HG02759 (cell line): ENCODE measurements at regions not wholly inside any gene's neighbourhood (a gene's known extent, or its start where the extent isn't known, plus 50 kb on each side); places are given as distances from the start of the nearest gene placed in this dataset.

ENCODE experiments used
- ATAC-seq: cut with Tn5 transposase; IDR thresholded peaks from one replicate; pipeline ENCODE4 v1.9.1; 2021; ENCODE audit warnings: mild to moderate bottlenecking, moderate library complexity; ENCODE audit not compliant: unreplicated experiment

- ATAC-seq, result no peak
Observed at GRCh38 chr12:42660968-42661937, 71.7 kb upstream of the PRICKLE1 start.

- ATAC-seq, result no peak
Observed at GRCh38 chr12:42660117-42660516, 70.6 kb upstream of the PRICKLE1 start.

- no peak for ATAC-seq
Observed at GRCh38 chr12:42652048-42652447, 62.5 kb upstream of the PRICKLE1 start.

- no peak for ATAC-seq
Observed at GRCh38 chr12:42648061-42648460, 58.5 kb upstream of the PRICKLE1 start.

- ATAC-seq, result no peak
Observed at GRCh38 chr12:42643881-42644579, 54.5 kb upstream of the PRICKLE1 start.

- no peak for ATAC-seq
Observed at GRCh38 chr12:42641221-42641885, 51.8 kb upstream of the PRICKLE1 start.

- ATAC-seq, result no peak
Observed at GRCh38 chr12:42640391-42640790, 50.8 kb upstream of the PRICKLE1 start.

- ATAC-seq, result no peak
Observed at GRCh38 chr12:42639556-42639955, 50.0 kb upstream of the PRICKLE1 start.
